ENCODE measurements at regions not wholly inside any gene's neighbourhood (a gene's known extent, or its start where the extent isn't known, plus 50 kb on each side); places are given as distances from the start of the nearest gene placed in this dataset.

GRCh38 chr20:50293284-50294139 is 102.9 kb downstream of the CEBPB start:
- TF ChIP-seq, protein P1, sequence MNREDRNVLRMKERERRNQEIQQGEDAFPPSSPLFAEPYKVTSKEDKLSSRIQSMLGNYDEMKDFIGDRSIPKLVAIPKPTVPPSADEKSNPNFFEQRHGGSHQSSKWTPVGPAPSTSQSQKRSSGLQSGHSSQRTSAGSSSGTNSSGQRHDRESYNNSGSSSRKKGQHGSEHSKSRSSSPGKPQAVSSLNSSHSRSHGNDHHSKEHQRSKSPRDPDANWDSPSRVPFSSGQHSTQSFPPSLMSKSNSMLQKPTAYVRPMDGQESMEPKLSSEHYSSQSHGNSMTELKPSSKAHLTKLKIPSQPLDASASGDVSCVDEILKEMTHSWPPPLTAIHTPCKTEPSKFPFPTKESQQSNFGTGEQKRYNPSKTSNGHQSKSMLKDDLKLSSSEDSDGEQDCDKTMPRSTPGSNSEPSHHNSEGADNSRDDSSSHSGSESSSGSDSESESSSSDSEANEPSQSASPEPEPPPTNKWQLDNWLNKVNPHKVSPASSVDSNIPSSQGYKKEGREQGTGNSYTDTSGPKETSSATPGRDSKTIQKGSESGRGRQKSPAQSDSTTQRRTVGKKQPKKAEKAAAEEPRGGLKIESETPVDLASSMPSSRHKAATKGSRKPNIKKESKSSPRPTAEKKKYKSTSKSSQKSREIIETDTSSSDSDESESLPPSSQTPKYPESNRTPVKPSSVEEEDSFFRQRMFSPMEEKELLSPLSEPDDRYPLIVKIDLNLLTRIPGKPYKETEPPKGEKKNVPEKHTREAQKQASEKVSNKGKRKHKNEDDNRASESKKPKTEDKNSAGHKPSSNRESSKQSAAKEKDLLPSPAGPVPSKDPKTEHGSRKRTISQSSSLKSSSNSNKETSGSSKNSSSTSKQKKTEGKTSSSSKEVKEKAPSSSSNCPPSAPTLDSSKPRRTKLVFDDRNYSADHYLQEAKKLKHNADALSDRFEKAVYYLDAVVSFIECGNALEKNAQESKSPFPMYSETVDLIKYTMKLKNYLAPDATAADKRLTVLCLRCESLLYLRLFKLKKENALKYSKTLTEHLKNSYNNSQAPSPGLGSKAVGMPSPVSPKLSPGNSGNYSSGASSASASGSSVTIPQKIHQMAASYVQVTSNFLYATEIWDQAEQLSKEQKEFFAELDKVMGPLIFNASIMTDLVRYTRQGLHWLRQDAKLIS (CRISPR knock-in tag; IDR thresholded peaks at IDR 0.05; ENCODE audit: borderline replicate concordance) = no peak
- TF ChIP-seq ZNF121 (CRISPR knock-in tag; IDR thresholded peaks at IDR 0.05) = no peak
- no peak for TF ChIP-seq GABPB1 (CRISPR knock-in tag; IDR thresholded peaks at IDR 0.05)
- TF ChIP-seq, protein P2, sequence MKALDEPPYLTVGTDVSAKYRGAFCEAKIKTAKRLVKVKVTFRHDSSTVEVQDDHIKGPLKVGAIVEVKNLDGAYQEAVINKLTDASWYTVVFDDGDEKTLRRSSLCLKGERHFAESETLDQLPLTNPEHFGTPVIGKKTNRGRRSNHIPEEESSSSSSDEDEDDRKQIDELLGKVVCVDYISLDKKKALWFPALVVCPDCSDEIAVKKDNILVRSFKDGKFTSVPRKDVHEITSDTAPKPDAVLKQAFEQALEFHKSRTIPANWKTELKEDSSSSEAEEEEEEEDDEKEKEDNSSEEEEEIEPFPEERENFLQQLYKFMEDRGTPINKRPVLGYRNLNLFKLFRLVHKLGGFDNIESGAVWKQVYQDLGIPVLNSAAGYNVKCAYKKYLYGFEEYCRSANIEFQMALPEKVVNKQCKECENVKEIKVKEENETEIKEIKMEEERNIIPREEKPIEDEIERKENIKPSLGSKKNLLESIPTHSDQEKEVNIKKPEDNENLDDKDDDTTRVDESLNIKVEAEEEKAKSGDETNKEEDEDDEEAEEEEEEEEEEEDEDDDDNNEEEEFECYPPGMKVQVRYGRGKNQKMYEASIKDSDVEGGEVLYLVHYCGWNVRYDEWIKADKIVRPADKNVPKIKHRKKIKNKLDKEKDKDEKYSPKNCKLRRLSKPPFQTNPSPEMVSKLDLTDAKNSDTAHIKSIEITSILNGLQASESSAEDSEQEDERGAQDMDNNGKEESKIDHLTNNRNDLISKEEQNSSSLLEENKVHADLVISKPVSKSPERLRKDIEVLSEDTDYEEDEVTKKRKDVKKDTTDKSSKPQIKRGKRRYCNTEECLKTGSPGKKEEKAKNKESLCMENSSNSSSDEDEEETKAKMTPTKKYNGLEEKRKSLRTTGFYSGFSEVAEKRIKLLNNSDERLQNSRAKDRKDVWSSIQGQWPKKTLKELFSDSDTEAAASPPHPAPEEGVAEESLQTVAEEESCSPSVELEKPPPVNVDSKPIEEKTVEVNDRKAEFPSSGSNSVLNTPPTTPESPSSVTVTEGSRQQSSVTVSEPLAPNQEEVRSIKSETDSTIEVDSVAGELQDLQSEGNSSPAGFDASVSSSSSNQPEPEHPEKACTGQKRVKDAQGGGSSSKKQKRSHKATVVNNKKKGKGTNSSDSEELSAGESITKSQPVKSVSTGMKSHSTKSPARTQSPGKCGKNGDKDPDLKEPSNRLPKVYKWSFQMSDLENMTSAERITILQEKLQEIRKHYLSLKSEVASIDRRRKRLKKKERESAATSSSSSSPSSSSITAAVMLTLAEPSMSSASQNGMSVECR (CRISPR knock-in tag; IDR thresholded peaks at IDR 0.05; ENCODE audit: borderline replicate concordance) = no peak
- no peak for TF ChIP-seq CTCF (IDR thresholded peaks at IDR 0.05)
- TF ChIP-seq, protein P3, sequence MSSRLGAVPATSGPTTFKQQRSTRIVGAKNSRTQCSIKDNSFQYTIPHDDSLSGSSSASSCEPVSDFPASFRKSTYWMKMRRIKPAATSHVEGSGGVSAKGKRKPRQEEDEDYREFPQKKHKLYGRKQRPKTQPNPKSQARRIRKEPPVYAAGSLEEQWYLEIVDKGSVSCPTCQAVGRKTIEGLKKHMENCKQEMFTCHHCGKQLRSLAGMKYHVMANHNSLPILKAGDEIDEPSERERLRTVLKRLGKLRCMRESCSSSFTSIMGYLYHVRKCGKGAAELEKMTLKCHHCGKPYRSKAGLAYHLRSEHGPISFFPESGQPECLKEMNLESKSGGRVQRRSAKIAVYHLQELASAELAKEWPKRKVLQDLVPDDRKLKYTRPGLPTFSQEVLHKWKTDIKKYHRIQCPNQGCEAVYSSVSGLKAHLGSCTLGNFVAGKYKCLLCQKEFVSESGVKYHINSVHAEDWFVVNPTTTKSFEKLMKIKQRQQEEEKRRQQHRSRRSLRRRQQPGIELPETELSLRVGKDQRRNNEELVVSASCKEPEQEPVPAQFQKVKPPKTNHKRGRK (CRISPR knock-in tag; IDR thresholded peaks at IDR 0.05; ENCODE audit: borderline replicate concordance) = no peak

Data from WTC11 (cell line).